NCI-H226 (cell line): ENCODE measurements at regions not wholly inside any gene's neighbourhood (a gene's known extent, or its start where the extent isn't known, plus 50 kb on each side); places are given as distances from the start of the nearest gene placed in this dataset.
A peak's percentile ranks its signal among the peaks of the same experiment; 100 is the strongest.
"Not testable (repeated sequence)": the region's sequence is repeated elsewhere in the genome, so short reads cannot be mapped to it uniquely, and the experiment has no call there.

Experiments used
- DNase-seq: peaks from one replicate; pipeline ENCODE4 v3.0.0-alpha.2; 2015

DNA sequence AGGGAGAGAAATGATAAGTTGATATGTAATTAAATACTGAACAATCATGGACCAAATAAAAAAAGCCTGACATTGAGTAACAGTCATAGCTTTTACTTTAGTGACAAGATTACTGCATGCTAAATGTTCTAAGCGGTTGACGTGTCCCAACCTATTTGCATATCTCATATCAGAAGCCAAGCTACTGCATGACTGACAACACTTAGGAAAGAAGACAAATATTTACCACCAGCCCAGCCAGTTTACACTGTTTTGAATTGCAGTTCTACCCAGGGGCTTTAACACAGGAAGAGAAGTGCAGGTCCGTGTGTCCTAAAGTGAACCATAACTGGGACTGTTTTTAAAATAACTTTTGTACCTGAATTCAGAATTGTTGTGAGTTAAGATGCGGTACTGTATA is 219.9 kb downstream of the PRDM9 start:
- no peak for DNase-seq

DNA sequence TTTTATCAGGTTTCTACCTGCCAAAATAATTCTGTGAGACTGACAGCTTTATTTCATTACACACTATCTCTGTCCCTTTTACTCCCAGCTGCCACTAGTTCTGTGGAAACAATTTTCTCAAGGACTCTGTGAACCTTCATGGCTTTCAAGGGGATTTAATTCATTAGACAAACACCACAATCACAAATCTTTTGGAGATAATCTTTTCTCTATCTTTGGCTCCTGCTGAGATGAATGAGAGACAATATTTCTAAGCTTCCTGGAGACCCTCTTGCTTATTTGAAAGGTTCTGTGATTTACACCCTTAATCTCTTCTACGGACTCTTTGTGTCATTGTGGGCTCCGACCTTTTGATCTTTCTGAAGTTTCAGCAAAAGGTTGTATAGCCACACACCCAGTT is 222.6 kb downstream of the PRDM9 start:
- DNase-seq, result no peak

DNA sequence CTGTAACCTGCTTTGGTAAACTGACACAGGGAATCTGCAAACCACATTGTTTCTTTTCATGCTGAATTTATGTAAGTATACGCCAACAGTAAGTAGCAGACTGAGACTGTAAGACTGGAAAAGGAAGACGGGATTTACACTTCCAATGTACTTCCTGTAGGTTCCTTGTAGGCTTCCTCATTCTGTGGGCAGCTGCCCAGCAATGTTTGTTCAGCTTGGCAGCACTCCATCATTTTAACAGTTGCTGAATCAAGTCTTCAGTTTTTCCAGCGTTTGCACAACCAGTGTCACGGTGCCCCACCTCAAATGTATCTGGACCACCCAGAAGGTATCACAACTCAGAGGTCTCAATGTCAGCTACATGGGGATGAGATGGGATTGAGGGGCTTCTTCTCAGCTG is 232.6 kb downstream of the PRDM9 start:
- DNase-seq, result no peak

DNA sequence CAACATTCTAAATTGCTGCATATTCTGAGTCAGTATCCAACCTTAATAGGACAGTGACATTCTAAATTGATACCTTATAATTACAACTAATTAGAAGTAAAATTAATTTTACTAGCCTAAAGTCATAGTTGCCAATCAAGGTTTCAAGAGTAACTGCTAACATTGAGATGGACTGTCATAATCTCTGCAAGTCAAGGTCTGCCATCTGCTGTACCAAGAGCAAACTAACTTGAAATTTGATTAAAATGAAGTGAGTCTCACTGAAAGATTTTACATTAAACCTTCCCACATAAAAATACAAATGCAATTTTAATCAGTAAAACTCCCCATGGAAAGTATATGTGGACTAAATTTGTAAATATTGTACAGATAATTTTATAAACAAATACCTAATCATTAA is 235.3 kb downstream of the PRDM9 start:
- no peak for DNase-seq

DNA sequence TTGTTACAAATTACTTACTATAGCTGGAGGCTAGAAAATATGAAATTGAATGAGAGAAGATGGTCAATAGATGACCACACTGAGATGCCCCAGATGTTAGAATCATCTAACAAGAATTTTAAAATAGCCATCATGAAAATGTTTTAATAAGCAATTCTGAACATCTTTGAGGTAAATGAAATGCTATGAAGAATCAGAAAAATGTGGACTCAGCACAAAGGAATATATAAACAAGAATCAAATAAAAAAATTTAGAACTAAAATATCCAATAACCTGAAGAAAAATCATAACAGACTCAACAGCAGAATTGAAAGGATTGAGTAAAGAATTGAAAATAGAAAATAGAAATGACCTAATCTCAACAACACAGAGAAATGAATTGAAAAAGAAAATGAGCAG is 248.5 kb downstream of the PRDM9 start:
- DNase-seq, result no peak

DNA sequence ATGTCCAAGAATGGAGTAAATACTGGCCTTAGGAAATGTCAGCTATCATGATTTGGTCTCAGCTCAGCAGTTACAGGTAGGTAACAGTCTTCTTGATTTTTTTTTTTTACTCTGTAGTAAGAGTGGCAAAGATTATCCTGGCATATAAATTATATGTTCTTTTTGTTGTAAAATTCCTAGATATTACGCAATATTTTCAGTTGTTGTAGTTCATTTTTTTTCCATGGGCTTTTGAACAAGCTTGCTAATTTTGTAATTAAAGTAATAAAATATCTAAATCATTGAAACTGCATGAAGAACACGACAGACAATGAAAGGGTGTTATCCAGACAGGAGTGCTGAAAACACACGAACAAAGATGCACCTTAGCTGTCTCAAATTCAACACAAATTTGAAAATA is 249.4 kb downstream of the PRDM9 start:
- DNase-seq, result no peak

DNA sequence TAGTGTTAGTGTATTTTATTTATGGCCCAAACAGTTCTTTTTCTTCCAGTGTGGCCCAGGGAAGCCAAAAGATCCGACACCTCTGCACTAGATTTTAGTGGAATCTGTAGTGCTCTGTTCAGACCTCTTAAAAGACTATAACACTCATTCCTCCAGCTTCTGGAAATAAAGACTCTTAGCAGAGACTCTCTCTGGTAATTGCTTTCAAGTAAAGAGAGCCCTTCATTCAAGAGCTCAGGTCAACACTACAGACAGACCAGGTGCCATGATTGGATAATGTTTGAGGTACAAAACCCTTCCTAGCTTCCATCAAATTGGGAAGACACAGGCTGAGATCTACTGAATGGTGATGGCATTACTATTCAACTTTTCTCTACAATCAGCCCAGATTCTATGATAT is 255.8 kb downstream of the PRDM9 start:
- DNase-seq, result no peak

DNA sequence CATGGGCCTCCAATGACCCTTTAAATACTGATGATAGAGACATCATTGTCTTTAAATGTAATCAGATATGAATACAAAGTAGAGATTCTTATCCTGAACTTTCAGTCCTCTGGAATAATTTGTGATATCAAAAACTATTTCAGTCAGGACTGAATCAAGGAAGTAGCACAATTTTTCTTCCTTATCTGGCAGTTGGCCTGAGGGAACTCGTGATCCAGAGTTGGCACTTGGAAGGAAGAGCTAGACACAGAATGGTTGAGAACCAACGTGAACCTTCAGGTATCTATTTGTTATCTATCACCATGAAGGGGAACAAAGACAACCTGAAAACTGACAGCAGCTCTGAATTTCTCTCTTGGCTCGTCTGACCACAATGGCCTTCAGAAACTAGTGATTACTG is 269.3 kb downstream of the PRDM9 start:
- DNase-seq, result no peak

DNA sequence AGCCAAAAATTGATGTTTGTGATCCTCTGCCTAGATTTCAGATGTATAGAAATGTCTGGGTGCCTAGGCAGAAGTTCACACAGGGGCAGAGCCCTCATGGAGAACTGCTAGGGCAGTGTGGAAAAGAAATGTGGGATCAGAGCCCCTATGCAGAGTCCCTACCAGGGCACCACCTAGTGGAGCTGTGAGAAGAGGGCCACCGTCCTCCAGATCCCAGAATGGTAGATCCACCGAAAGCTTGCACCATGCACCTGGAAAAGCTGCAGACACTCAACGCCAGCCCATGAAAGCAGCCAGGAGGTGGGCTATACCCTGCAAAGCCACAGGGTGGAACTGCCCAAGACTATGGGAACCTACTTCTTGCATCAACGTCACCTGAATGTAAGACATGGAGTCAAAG is 292.9 kb downstream of the PRDM9 start:
- not testable (repeated sequence) for DNase-seq

DNA sequence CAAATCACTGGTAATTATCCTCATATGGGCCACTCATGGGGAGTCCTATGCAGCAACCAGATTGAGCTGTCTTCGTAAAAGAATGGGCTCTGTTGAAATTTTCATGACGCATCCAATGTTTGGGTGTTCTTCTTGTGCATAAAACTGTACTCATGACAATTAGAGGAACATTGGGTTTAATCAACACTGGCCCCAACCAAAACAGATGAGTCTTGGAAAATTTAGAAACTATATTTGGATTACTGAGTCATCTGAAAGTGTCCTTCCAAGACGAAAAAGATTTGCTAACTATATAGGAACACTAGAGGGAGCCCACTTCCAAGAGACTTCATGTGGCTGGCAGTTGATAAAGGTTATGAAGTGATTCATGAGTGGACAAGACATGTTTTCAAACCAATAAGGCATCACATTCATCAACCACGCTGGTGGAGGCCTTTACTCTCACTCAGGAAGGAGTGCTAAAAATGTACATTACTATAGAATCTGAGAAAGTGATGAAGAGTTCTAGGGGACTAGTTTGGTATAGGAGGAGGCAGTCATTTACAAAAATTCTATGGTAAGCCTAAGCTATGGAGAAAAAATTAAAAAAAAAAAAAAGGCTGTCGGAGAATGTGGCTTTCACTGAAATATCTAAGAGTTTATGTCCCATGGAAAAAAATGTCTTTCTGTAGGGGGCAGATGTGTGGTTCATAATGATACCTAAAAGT is 313.5 kb downstream of the PRDM9 start:
- peak; percentile 13 for DNase-seq

DNA sequence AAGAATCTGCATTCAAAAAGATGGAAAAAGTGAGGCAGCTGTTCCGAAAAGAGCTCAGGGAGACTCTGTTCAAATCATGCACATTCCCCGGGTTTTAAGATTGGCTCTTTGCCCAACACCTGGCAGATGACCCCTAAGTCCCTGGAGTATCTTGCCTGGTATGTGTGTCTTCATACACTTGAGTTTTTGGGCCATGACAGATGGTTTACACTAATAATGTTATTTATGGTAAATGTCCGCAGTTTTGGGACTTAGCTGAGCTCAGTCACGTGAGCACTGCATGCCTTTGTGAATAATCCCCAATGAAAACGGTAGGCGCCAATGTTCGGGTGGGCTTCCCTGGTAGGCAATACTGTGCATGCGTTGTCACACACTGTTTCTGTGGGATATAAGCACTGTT is 316.1 kb downstream of the PRDM9 start:
- no peak for DNase-seq

DNA sequence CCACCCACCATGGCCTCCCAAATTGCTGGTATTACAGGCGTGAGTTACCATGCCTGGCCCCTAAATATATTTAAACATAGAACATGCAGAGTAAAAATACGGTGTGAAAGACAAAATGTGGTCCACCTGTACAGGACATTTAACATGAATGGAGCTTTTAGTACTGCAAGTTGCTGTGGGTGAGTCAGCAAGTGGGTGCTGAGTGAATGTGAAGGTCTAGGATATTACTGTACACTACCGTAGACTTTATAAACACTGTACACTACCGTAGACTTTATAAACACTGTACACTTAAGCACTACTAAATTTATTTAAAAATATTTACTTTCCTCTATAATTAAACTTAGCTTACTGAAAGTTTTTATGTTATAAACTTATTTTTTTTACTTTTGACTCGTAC is 317.8 kb downstream of the PRDM9 start:
- DNase-seq, result no peak

DNA sequence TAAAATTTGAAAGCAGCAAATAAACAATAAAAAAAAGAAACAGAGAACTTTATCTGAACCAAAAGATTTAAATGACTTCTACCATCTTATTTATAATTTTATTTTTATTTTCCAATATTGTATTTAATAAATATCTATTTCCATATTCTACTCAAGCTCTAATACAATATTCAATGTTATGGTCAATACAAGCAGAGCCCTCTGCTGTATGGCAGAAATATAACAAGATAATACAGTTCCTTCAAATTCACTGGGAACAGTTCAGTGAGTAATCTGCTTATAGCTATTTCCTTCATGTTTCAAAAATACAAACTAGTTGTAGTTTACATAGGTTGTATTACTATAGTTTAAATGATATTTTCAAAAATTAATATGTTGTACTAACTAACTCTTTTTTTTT is 332.7 kb downstream of the PRDM9 start:
- no peak for DNase-seq

DNA sequence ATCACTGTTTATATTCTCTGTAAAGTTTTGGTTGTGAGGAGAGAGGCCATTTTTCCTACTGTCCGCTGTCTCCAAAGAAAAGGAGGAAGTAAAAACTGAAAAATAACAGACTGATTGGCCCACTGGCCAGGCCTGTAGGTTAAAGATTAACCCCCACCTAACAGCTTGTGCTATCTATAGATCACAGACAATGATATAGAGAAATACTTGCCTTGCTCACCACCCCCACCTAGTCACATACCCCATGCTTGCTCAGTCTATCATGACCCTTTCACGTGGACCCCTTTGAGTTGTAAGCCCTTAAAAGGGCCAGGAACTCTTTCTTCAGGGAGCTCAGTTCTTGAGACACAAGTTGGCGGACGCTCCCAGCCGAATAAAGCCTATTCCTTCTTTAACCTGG is 357.4 kb downstream of the PRDM9 start:
- no peak for DNase-seq

DNA sequence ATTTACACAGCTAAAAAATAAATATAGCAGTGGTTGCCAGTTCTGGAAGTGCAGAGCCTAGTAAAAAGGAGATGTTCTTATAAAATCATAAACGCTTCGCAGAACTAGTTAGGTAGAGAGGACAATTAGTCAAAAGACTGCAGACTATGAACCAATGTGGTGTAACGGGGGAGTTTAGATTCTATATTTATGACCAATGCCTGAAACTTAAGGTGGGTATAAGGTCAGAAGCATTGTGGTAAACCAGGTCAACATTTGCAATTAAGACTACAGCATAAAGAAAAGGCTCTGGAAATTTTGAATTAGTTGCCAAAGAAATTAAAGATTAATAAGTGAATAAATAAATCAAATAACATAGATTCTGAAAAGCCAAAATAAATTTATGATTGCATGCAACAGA is 370.4 kb downstream of the PRDM9 start:
- DNase-seq, result no peak

DNA sequence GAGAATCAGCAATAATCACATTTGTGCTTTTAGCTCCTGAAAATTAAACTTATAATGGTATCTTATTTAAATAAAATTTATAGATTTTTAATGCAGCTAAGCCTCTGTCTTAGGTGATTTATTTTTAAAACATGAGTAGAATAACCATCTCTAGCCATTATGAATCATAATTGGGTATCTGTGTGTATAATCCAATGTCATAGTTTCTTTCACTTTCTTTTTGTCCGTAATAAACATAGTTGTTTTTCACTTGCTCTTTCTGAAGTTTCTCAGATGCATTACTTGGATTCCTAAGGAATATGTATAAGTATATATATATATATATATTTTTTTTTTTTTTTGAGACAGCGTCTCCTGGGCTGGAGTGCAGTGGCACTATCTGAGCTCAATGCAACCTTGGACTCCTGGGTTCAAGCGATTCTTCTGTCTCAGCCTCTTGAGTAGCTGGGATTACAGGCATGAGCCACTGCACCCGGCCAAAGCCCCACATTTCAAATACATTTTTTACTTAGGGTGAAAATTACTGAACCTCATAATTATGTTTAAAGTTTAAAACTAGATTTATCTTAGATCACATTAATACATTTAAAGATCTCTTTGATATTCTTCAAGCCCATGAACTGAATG is 377.1 kb downstream of the PRDM9 start:
- DNase-seq, result no peak

DNA sequence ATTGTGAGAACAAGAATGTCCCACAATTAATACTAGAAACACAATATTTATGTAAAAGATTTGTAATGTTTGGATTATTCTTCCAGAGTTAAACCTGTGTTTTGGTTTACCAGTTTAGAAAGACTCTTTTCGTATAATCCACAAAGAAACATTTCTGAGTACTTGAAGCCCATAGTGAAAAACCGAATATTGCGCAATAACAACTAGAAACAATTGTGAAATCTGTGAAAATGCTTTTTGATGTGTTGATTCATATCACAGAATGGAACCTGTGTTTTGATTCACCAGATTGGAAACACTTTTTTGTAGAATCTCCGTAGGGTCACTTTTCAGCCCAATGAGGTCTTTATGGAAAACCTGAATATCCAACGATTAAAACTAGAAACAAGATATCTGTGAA is 386.2 kb downstream of the PRDM9 start:
- DNase-seq, result no peak

DNA sequence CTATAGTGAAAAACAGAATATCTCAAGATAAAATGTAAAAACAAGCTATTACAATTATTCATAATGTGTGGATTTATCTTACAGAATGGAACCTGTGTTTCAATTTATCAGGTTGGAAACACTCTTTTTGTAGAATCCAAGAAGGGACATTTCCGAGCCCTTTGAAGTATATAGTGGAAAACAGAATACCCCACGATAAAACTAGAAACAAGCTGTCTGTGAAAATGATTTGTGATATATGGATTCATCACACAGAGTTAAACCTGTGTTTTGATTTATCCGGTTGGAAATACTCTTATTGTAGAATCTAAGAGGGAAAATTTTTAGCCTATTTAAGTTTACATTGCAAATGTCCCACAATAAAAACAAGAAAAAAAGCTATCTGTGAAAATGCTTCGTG is 388.2 kb downstream of the PRDM9 start:
- no peak for DNase-seq

DNA sequence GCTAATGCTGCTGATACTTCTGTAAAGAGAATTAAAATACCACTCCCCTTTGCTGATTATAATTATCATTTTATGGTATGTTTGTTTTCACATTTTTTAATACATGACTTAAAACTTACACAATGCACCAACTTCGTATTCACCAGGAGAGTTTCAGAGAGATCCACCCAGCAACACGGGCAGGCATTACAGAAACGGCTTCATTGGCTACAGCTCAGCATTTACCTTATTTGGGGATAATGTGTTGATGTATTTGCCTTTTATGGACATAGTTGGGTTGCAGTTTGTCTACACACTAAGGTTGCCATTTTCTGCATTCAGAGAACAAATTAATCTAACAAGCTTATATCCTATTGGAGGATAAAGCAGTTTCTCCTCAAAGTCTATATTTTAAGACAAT is 423.6 kb downstream of the PRDM9 start:
- no peak for DNase-seq

DNA sequence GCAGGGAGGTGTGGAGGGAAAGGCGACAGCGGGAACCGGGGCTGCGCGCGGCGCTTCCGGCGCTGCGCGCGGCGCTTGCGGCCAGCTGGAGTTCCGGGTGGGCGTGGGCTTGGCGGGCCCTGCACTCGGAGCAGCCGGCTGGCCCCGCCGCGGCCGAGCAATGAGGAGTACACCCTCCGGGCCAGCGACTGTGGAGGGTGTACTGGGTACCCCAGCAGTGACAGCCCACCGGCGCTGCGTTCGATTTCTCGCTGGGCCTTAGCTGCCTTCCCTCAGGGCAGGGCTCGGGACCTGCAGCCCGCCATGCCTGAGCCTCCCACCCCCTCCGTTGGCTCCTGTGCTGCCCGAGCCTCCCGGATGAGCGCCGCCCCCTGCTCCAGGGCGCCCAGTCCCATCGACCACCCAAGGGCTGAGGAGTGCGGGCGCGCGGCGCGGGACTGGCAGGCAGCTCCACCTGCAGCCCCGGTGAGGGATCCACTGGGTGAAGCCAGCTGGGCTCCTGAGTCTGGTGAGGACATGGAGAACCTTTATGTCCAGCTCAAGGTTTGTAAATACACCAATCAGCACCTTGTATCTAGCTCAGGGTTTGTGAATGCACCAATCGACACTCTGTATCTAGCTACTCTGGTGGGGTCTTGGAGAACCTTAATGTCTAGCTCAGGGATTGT is 444.0 kb downstream of the PRDM9 start:
- DNase-seq, result peak; percentile 55

DNA sequence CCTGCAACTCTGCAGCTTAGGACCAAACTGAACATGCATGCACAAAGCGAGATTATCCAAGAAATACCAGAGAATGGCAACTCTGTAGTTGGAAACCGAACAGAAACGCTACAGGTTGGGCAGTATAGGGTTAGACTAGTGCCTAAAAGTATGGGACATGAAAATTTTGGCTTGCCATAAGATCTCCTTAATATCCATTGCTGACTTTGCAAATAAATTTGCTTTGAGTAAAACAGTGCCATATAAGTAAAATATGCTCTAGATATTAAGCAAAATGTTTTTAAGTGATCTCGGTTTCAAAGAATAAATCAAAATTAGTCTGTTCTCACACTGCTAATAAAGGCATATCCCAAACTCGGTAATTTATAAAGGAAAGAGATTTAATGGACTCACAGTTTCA is 456.0 kb downstream of the PRDM9 start:
- no peak for DNase-seq

DNA sequence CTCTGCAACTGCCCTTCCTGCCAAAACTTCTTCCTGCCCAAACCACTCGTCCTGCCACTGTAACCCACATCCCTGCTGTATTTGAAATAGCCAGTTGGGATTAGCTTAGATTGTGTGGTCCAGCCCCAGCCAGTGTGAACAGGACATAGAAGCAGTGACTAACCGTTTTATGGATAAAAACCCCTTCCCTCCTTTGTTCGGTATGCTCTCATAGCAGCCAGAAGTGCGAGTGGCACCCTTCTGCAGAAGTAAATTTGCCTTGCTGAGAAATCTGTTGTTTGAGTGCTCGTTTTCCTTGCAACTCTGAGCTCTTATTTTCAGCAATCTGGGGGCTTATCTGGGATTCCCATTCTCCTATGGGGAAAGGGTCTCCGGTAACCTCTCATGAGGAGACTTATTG is 470.0 kb downstream of the PRDM9 start:
- DNase-seq, result no peak

DNA sequence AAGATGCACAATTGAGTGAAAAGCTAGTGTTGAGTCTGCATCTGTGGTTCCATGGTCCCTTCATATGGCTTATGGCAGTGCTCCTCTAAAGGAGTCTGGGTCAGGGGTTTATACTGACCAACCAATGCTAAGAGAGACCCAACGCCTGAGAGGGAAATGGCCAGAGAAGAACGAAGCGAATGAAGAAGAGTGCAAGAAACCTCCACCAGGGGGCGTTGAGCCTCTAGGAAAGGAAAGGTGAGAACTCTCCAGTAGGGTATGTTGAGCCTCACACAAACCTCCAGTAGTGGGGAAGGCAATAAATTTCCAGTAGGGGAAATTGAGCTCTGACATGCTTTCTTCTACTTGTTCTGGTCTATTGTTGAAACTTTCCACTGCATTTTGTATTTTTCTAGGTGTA is 470.6 kb downstream of the PRDM9 start:
- DNase-seq, result no peak

DNA sequence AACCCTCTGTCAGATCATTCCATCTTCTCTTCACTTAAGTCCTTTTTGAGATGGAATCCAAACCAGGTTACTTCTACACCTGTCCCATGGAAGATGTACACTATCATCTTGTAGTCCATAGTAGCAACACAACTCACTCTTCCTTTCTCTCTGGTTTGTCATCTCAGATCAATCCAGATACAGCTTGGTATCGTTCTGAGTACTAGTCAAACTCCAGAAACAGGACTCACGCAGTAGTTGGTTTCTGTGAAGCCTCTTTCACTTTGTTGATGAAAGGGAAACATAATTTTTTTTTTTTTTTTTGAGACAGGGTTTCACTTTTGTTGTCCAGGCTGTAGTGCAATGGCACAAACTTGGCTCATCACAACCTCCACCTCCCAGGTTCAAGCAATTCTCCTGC is 484.0 kb downstream of the PRDM9 start:
- DNase-seq, result no peak
